GM21381 (cell line): ENCODE measurements at regions not wholly inside any gene's neighbourhood (a gene's known extent, or its start where the extent isn't known, plus 50 kb on each side); places are given as distances from the start of the nearest gene placed in this dataset.
"Not testable (repeated sequence)": the region's sequence is repeated elsewhere in the genome, so short reads cannot be mapped to it uniquely, and the experiment has no call there.

Source experiments
- ATAC-seq: cut with Tn5 transposase; IDR thresholded peaks from one replicate; pipeline ENCODE4 v1.9.1; 2021; ENCODE audit warnings: mild to moderate bottlenecking, moderate library complexity; ENCODE audit not compliant: unreplicated experiment

- ATAC-seq: no peak
Measured at GRCh38 chr2:241956521-241957110, 87.1 kb downstream of the RTP5 start.

- no peak for ATAC-seq
Measured at GRCh38 chr2:241957276-241957675, 87.7 kb downstream of the RTP5 start.

- no peak for ATAC-seq
Measured at GRCh38 chr2:241958818-241959545, 89.5 kb downstream of the RTP5 start.

GRCh38 chr2:241959751-241960269 is 90.3 kb downstream of the RTP5 start:
- no peak for ATAC-seq

- no peak for ATAC-seq
Measured at GRCh38 chr2:241961454-241961853, 91.9 kb downstream of the RTP5 start.

- no peak for ATAC-seq
Measured at GRCh38 chr2:241964133-241964532, 94.6 kb downstream of the RTP5 start.

GRCh38 chr2:241965931-241966412 is 96.4 kb downstream of the RTP5 start:
- peak; percentile 92 for ATAC-seq

- no peak for ATAC-seq
Measured at GRCh38 chr2:241966647-241967466, 97.3 kb downstream of the RTP5 start.

GRCh38 chr2:241967467-241968144 is 98.1 kb downstream of the RTP5 start:
- no peak for ATAC-seq

- no peak for ATAC-seq
Measured at GRCh38 chr2:241968417-241968816, 98.9 kb downstream of the RTP5 start.

- ATAC-seq: not testable (repeated sequence)
Measured at GRCh38 chr2:241969182-241969581, 99.7 kb downstream of the RTP5 start.

- no peak for ATAC-seq
Measured at GRCh38 chr2:241970716-241971115, 101.2 kb downstream of the RTP5 start.

- no peak for ATAC-seq
Measured at GRCh38 chr2:241974096-241974495, 104.6 kb downstream of the RTP5 start.

GRCh38 chr2:241974851-241975592 is 105.5 kb downstream of the RTP5 start:
- ATAC-seq: no peak

- ATAC-seq: no peak
Measured at GRCh38 chr2:241975593-241976284, 106.2 kb downstream of the RTP5 start.

- no peak for ATAC-seq
Measured at GRCh38 chr2:241976296-241976695, 106.8 kb downstream of the RTP5 start.

GRCh38 chr2:241977557-241978300 is 108.2 kb downstream of the RTP5 start:
- ATAC-seq: no peak

- no peak for ATAC-seq
Measured at GRCh38 chr2:241978670-241979069, 109.1 kb downstream of the RTP5 start.

- no peak for ATAC-seq
Measured at GRCh38 chr2:241980193-241980592, 110.7 kb downstream of the RTP5 start.
